ENCODE measurements at regions not wholly inside any gene's neighbourhood (a gene's known extent, or its start where the extent isn't known, plus 50 kb on each side); places are given as distances from the start of the nearest gene placed in this dataset.
"Not testable (repeated sequence)": the region's sequence is repeated elsewhere in the genome, so short reads cannot be mapped to it uniquely, and the experiment has no call there.

GRCh38 chr7:66447007-66447406, 181.7 kb upstream of the KCTD7 start:
- not testable (repeated sequence) for TF ChIP-seq CTCF (conservative IDR thresholded peaks at IDR 0.05; ENCODE audit: low read length); EZH2phosphoT487 (IDR thresholded peaks at IDR 0.05; ENCODE audit: borderline replicate concordance, low read depth, low read length)
